BLaER1 (cell line): ENCODE measurements at regions not wholly inside any gene's neighbourhood (a gene's known extent, or its start where the extent isn't known, plus 50 kb on each side); places are given as distances from the start of the nearest gene placed in this dataset.

Experiments used
- H3K27ac ChIP-seq: shearing (Covaris generic); formaldehyde crosslinking; 2 replicates; pipeline ENCODE4 v1.8.1; 2022
- H3K27me3 ChIP-seq: shearing (Covaris generic); formaldehyde crosslinking; 2 replicates; pipeline ENCODE4 v1.8.1; 2022
- H3K36me3 ChIP-seq: shearing (Covaris generic); formaldehyde crosslinking; 2 replicates; pipeline ENCODE4 v1.8.1; 2022
- H3K4me1 ChIP-seq: shearing (Covaris generic); formaldehyde crosslinking; 2 replicates; pipeline ENCODE4 v1.8.1; 2022
- H3K4me2 ChIP-seq: shearing (Covaris generic); formaldehyde crosslinking; 2 replicates; pipeline ENCODE4 v1.8.1; 2022
- H3K4me3 ChIP-seq: shearing (Covaris generic); formaldehyde crosslinking; 2 replicates; pipeline ENCODE4 v1.8.1; 2022
- H3K9ac ChIP-seq: shearing (Covaris generic); formaldehyde crosslinking; 2 replicates; pipeline ENCODE4 v1.8.1; 2022
- H3K9me3 ChIP-seq: shearing (Covaris generic); formaldehyde crosslinking; 2 replicates; pipeline ENCODE4 v1.8.1; 2022
- H4K20me1 ChIP-seq: shearing (Covaris generic); formaldehyde crosslinking; 2 replicates; pipeline ENCODE4 v1.8.1; 2022
- Cebpa-rat ChIP-seq: shearing (Covaris generic); IDR thresholded peaks from 2 replicates; pipeline ENCODE4 v1.8.1; 2022

DNA sequence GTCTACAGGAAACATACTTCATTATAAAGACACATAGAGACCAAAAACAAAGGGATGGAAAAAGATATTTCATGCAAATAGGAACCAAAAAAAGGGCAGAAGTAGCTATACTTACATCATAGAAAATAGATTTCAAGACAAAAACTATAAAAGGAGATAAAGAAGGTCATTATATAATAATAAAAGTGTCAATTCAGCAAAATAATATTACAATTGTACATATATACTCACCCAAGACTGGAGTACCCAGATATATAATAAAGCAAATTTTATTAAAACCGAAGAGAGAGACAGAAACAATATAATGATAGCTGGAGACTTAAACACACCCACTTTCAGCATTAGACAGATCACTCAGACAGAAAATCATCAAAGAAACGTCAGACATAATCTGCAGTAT lies 546.3 kb downstream of the PRDM9 start:
- H3K27ac ChIP-seq: no peak overlapping the region
- no peaks in the 10 kb centered on the region for H3K36me3 ChIP-seq
- no peaks in the 10 kb centered on the region for H4K20me1 ChIP-seq
- no peak overlapping the region for H3K4me2 ChIP-seq
- H3K4me1 ChIP-seq: no peaks in the 10 kb centered on the region
- H3K9ac ChIP-seq: no peak overlapping the region
- TF ChIP-seq Cebpa-rat: no peak
- no peaks in the 10 kb centered on the region for H3K9me3 ChIP-seq
- H3K4me3 ChIP-seq: no peak overlapping the region
- no peaks in the 10 kb centered on the region for H3K27me3 ChIP-seq

DNA sequence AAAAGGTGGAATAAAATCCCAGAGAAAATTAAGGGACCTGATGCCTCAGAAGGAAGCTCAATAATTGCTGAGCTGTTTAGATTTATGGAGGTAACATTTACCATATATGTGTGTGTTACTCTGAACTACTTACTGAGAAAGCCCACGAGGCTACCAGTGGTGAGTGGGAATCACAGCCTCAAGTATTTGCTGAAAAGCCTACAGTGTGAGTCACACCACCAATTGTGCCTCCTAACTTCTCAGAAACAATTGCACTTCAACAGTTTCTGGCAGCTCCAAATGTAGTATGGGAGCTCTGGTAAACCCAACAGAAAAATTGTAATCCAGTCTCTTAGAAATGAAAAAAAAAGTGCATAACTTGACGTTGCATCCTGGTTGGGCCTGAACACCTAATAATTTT lies 551.6 kb downstream of the PRDM9 start:
- no peaks in the 10 kb centered on the region for H3K9me3 ChIP-seq
- H3K27ac ChIP-seq: no peak overlapping the region
- no peaks in the 10 kb centered on the region for H3K4me1 ChIP-seq
- H4K20me1 ChIP-seq: no peaks in the 10 kb centered on the region
- H3K4me2 ChIP-seq: no peak overlapping the region
- no peak for TF ChIP-seq Cebpa-rat
- no peak overlapping the region for H3K9ac ChIP-seq
- H3K36me3 ChIP-seq: no peaks in the 10 kb centered on the region
- no peaks in the 10 kb centered on the region for H3K27me3 ChIP-seq
- no peak overlapping the region for H3K4me3 ChIP-seq

DNA sequence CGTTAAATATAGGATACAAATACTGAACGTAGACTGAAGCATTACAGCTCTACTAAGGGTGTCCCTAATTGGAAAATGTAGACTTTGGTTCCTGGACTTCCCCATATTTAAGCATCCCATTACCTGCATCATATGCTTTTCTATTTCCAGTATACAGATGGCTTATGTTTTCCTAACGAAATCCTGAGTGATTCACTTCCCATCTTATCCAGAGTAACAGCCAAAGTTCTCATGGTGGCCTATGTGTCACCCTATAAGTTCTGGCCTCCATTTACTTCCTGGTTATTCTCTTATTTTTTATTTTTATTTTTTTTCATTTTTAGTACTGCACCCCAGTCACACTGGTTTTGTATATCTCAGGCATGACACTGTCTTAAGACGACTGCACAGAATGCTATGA lies 552.3 kb downstream of the PRDM9 start:
- Histone ChIP-seq H3K4me3 (no peak overlapping the region), H3K9me3 (no peaks in the 10 kb centered on the region), H4K20me1 (no peaks in the 10 kb centered on the region), H3K27me3 (no peaks in the 10 kb centered on the region), H3K27ac (no peak overlapping the region), H3K9ac (no peak overlapping the region), H3K36me3 (no peaks in the 10 kb centered on the region), H3K4me2 (no peak overlapping the region), H3K4me1 (no peaks in the 10 kb centered on the region)
- no peak for TF ChIP-seq Cebpa-rat

DNA sequence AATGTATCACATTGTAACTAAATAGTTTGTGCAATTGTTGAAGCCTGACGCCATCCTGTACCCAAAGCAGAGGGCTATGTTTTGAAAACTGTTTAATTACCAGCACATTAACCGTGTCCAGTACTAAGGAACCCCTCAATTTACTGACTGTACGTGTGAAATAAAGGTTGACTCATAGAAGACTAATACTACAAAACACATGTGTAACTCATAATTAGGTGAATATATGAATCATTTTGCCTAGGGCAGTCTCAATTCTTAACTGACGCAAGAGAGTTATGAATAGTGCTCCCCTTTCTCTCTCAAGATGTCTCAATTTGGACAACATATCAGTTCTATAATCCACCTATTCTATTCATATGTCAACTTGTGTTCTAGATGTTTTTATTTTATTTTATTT lies 558.4 kb downstream of the PRDM9 start:
- Histone ChIP-seq H3K9me3 (no peaks in the 10 kb centered on the region), H3K4me1 (no peaks in the 10 kb centered on the region), H3K4me2 (no peak overlapping the region)

DNA sequence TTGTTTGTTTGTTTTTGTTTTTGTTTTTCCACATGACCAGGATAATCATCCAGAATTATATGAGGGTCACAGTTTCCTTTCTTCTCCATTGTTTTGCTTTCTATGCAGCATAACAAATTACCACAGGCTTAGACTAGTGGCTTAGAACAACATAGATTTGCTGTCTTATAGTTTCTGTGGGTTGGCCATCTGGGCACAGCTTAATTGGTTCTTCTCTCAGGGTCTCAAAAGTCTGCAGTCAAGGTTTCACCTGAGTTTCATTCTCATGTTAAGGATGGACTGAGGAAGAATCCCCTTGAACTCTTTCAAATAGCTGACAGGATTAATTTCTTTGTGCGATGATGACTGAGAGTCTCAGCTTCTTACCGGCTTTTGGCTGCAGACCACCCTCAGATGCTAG lies 559.8 kb downstream of the PRDM9 start:
- Histone ChIP-seq H3K27ac (no peak overlapping the region), H3K9me3 (no peaks in the 10 kb centered on the region), H3K27me3 (no peaks in the 10 kb centered on the region)

More for the DNA sequence above, 558.4 kb downstream of the PRDM9 start:
- H4K20me1 ChIP-seq: no peaks in the 10 kb centered on the region
- no peak overlapping the region for H3K27ac ChIP-seq
- no peaks in the 10 kb centered on the region for H3K27me3 ChIP-seq
- TF ChIP-seq Cebpa-rat: no peak
- no peak overlapping the region for H3K9ac ChIP-seq
- no peak overlapping the region for H3K4me3 ChIP-seq
- H3K36me3 ChIP-seq: no peaks in the 10 kb centered on the region

DNA sequence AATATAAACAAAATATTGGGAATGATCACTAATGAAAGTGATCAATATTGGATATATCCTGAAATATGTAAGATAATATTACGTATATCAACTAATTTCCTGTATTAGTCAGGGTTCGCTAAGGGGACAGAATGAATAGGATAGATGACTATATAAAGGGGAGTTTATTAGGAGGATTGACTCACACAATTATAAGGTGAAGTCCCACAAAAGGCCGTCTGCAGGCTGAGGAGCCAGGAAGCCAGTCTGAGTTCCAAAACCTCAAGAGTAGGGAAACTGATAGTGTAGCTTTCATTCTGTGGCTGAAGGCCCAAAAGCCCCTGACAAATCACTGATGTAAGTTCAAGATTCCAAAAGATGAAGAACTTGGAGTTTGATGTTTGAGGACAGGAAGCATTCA lies 561.1 kb downstream of the PRDM9 start:
- H4K20me1 ChIP-seq: no peaks in the 10 kb centered on the region

More for the DNA sequence above, 559.8 kb downstream of the PRDM9 start:
- TF ChIP-seq Cebpa-rat: no peak
- Histone ChIP-seq H3K4me3 (no peak overlapping the region), H3K4me2 (no peak overlapping the region), H3K9ac (no peak overlapping the region), H3K36me3 (no peaks in the 10 kb centered on the region), H3K4me1 (no peaks in the 10 kb centered on the region), H4K20me1 (no peaks in the 10 kb centered on the region)

DNA sequence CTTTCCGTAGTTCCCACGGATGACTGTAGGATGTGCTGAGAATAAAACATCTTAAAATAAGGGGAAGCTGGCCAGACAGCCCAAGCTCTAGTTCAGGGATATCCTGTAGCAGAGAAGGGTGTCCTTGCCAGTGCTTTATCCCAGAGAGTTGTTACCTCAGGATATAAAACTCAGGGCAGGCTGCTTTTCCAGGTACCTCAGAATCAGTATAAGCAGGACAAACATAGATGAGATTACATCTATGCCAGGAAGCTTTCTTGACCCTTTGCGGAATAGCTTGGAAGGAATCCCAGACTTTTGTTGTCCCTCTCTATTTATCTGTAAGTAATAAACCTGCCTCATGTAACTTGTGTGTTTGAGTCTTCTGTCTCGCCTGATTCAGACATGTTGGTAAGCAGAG lies 565.7 kb downstream of the PRDM9 start:
- H3K36me3 ChIP-seq: no peaks in the 10 kb centered on the region
- H4K20me1 ChIP-seq: no peaks in the 10 kb centered on the region
- H3K4me3 ChIP-seq: no peak overlapping the region
- no peaks in the 10 kb centered on the region for H3K9me3 ChIP-seq
- H3K4me2 ChIP-seq: no peak overlapping the region
- H3K4me1 ChIP-seq: no peaks in the 10 kb centered on the region
- no peaks in the 10 kb centered on the region for H3K27me3 ChIP-seq
- TF ChIP-seq Cebpa-rat: no peak
- no peak overlapping the region for H3K27ac ChIP-seq
- H3K9ac ChIP-seq: no peak overlapping the region

More for the DNA sequence above, 561.1 kb downstream of the PRDM9 start:
- H3K27ac ChIP-seq: no peak overlapping the region
- no peaks in the 10 kb centered on the region for H3K27me3 ChIP-seq
- no peak overlapping the region for H3K9ac ChIP-seq
- no peaks in the 10 kb centered on the region for H3K36me3 ChIP-seq
- no peak overlapping the region for H3K4me3 ChIP-seq
- no peak for TF ChIP-seq Cebpa-rat
- H3K9me3 ChIP-seq: no peaks in the 10 kb centered on the region
- H3K4me2 ChIP-seq: no peak overlapping the region
- no peaks in the 10 kb centered on the region for H3K4me1 ChIP-seq

DNA sequence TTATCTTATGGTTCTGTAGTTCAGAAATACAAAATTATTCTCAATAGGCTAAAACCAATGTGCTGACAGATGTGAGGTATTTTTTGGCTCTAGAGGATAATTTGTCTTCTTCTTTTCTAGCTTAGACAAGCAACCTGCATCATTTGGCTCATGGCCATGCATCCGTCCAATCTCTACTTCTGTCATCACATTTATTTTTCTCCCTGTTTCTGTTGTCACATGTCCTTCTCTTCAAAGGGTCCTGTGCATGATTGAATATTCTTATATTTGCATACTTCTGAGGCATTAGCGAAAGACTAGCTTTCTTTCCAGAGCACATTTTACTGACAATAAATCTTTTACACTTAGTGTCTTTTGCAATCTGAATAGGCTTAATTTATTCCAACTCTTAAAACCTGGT lies 564.7 kb downstream of the CDH10 start:
- no peak for TF ChIP-seq Cebpa-rat
- Histone ChIP-seq H3K4me2 (no peak overlapping the region), H4K20me1 (no peaks in the 10 kb centered on the region), H3K9ac (no peak overlapping the region), H3K36me3 (no peaks in the 10 kb centered on the region), H3K27me3 (no peaks in the 10 kb centered on the region), H3K27ac (no peak overlapping the region), H3K4me1 (no peaks in the 10 kb centered on the region), H3K4me3 (no peak overlapping the region), H3K9me3 (no peaks in the 10 kb centered on the region)

DNA sequence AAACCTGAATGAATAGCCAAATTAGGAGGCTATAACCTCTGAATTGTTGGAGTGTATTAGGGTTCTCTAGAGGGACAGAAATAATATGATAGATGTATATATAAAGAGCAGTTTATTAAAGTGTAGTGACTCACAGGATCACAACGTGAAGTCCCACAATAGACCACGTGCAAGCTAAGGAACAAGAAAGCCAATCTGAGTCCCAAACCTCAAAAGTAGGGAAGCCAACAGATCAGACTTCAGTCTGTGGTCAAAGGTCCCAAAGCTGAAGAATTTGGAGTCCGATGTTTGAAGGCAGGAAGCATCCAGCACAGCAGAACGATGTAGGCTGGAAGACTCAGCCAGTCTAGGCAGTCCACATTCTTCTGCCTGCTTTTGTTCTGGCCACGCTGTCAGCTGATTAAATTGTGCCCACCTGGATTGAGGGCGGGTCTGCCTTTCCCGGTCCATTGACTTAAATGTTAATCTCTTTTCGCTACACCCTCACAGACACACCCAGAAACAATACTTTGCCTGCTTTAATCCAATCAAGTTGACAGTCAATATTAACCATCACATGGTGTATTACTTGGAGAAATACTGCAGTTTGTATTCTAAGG lies 550.6 kb downstream of the CDH10 start:
- no peaks in the 10 kb centered on the region for H3K4me1 ChIP-seq
- H4K20me1 ChIP-seq: no peaks in the 10 kb centered on the region
- H3K4me2 ChIP-seq: no peak overlapping the region
- H3K27me3 ChIP-seq: no peaks in the 10 kb centered on the region
- H3K36me3 ChIP-seq: no peaks in the 10 kb centered on the region
- no peaks in the 10 kb centered on the region for H3K9me3 ChIP-seq
- H3K27ac ChIP-seq: no peak overlapping the region
- H3K9ac ChIP-seq: no peak overlapping the region
- no peak for TF ChIP-seq Cebpa-rat
- no peak overlapping the region for H3K4me3 ChIP-seq

DNA sequence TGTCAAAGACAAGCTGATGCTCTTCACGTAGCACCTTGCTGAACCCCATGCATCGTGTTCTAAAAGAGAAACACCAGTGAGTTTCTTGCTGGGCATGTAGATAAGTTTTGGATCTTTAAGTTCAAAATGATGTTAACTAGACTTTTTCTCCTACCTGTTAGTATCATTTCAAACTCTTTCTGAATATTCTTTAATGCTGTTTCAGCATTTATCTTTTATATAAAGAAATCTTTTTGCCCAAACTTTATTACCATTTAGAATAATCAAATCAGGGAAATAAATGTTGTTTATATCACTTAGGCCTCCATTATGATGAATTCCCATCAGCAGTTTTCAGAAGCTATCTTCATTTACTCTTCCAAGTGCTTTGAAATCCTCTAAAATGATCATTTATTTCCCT lies 542.8 kb downstream of the CDH10 start:
- no peak overlapping the region for H3K4me2 ChIP-seq
- no peak overlapping the region for H3K27ac ChIP-seq
- H3K9ac ChIP-seq: no peak overlapping the region
- H4K20me1 ChIP-seq: no peaks in the 10 kb centered on the region
- H3K9me3 ChIP-seq: no peaks in the 10 kb centered on the region
- no peaks in the 10 kb centered on the region for H3K36me3 ChIP-seq
- TF ChIP-seq Cebpa-rat: no peak
- no peaks in the 10 kb centered on the region for H3K27me3 ChIP-seq
- H3K4me1 ChIP-seq: no peaks in the 10 kb centered on the region
- no peak overlapping the region for H3K4me3 ChIP-seq

DNA sequence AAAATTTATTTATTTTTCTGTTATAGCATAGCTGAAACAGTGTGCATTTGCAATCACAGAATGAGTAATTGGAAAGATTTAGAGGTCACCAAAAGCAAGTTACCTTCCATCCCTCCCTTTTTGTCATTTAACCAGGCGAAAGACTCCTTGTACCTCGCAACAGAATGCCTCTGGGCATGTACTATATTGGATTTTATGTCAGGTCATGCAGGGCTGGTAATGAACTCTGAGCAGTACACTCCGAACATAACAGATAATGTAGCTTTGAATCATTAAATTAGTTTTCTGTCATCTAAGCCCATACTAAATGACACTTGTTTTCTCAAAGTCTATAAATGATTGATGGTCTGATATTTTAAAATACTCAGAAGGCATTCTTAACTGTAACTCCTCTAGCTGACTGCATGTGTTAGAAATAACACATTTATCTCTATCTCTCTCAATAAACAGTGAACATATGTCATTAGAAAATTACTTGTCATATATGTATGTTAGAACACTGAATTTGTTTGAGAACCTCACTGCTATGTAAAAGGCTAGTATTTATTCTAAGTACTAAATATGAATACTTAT lies 541.2 kb downstream of the CDH10 start:
- Histone ChIP-seq H3K9me3 (no peaks in the 10 kb centered on the region), H3K4me3 (no peak overlapping the region), H3K27ac (no peak overlapping the region), H3K4me2 (no peak overlapping the region), H3K4me1 (no peaks in the 10 kb centered on the region), H3K27me3 (no peaks in the 10 kb centered on the region), H4K20me1 (no peaks in the 10 kb centered on the region), H3K36me3 (no peaks in the 10 kb centered on the region), H3K9ac (no peak overlapping the region)
- no peak for TF ChIP-seq Cebpa-rat
